GM12878 (cell line): ENCODE measurements at regions not wholly inside any gene's neighbourhood (a gene's known extent, or its start where the extent isn't known, plus 50 kb on each side); places are given as distances from the start of the nearest gene placed in this dataset.

Source experiments
- ATAC-seq: fragments of 200-7000 bp; cut with Tn5 transposase; 3 replicates; pipeline ENCODE4 v1.9.1; 2020; ENCODE audit warnings: mild to moderate bottlenecking, moderate library complexity
- BruUV-seq: library from RNA; stranded (reverse); fragments of 400-500 nt; replicated peaks from 2 replicates; lab custom pipeline; 2021; lab: Mats Ljungman, UMichigan
- CTCF ChIA-PET: fragments of 300-600 bp; sonication (Branson Sonifier 250); formaldehyde crosslinking; extraction: SDS; loops from one replicate; lab custom pipeline; 2021; ENCODE audit warnings: inconsistent platforms; lab: Yijun Ruan, JAX
- POLR2A ChIA-PET: fragments of 350-600 bp; formaldehyde crosslinking; extraction: SDS; loops from one replicate; lab custom pipeline; 2021; ENCODE audit warnings: inconsistent platforms; lab: Charles Lee
- RAD21 ChIA-PET: fragments of 300-600 bp; sonication (Branson Sonifier 250); formaldehyde crosslinking; loops from one replicate; lab custom pipeline; 2023; ENCODE audit warnings: antibody characterized with exemption; ENCODE audit not compliant: unreplicated experiment; lab: Charles Lee
- SMC1A ChIA-PET: fragments of 300-600 bp; sonication (Branson Sonifier 250); formaldehyde crosslinking; loops from one replicate; lab custom pipeline; 2023; ENCODE audit not compliant: unreplicated experiment, uncharacterized antibody; lab: Charles Lee
- DNase-seq: peaks from one replicate; pipeline ENCODE4 v3.0.0-alpha.2; 2011; ENCODE audit warnings: low read depth, low spot score
- FAIRE-seq: peaks from 3 replicates; lab custom pipeline; 2011; peaks lifted over from hg19 to GRCh38; lab: Jason Lieb, UNC
- H2AFZ ChIP-seq: 2 replicates; pipeline ENCODE4 v1.6.0; 2011; ENCODE audit warnings: low read depth, low read length, control low read depth; ENCODE audit not compliant: control insufficient read depth
- H3K27ac ChIP-seq: 2 replicates; pipeline ENCODE4 v1.5.1; 2011; ENCODE audit warnings: control low read depth; ENCODE audit not compliant: control insufficient read depth, insufficient read depth
- H3K27me3 ChIP-seq, 2 experiments: replicated peaks in 1 of 2; 2 replicates each; pipeline versions ENCODE4 v1.6.0 to v1.6.1; 2011; ENCODE audit warnings: low read length in 1 of 2; ENCODE audit not compliant: control insufficient read depth in 2 of 2, insufficient read depth in 2 of 2
- H3K36me3 ChIP-seq, 2 experiments: 2 replicates each; pipeline ENCODE4 v1.5.1; 2011; ENCODE audit warnings: low read length in 1 of 2; ENCODE audit not compliant: control insufficient read depth in 2 of 2, insufficient read depth in 2 of 2
- H3K4me1 ChIP-seq: 2 replicates; pipeline ENCODE4 v1.6.1; 2011; ENCODE audit warnings: mild to moderate bottlenecking, low read length, moderate library complexity, mixed read lengths; ENCODE audit not compliant: control insufficient read depth, insufficient read depth
- H3K4me2 ChIP-seq: 2 replicates; pipeline ENCODE4 v1.6.0; 2011; ENCODE audit warnings: control low read depth; ENCODE audit not compliant: control insufficient read depth, insufficient read depth
- H3K4me3 ChIP-seq: fragments of 200-600 bp; sonication (generic); 2 replicates; pipeline ENCODE4 v1.5.1; 2016
- H3K79me2 ChIP-seq: 2 replicates; pipeline ENCODE4 v1.6.0; 2011; ENCODE audit warnings: low read length; ENCODE audit not compliant: control insufficient read depth, insufficient read depth
- H3K9ac ChIP-seq: 2 replicates; pipeline ENCODE4 v1.8.0; 2011; ENCODE audit warnings: low read length, control low read depth, mixed read lengths; ENCODE audit not compliant: control insufficient read depth, insufficient read depth
- H3K9me3 ChIP-seq: replicated peaks from 3 replicates; pipeline ENCODE4 v1.5.1; 2011; ENCODE audit warnings: mild to moderate bottlenecking, low read length; ENCODE audit not compliant: control insufficient read depth, insufficient read depth
- H4K20me1 ChIP-seq: 2 replicates; pipeline ENCODE4 v1.6.0; 2011; ENCODE audit not compliant: control insufficient read depth, insufficient read depth
- CTCF ChIP-seq, 3 experiments: IDR thresholded peaks in 2 of 3; conservative IDR thresholded peaks in 1 of 3; 2 replicates each; pipeline ENCODE4 v1.5.1; 2011; ENCODE audit warnings: low read depth in 3 of 3, low read length in 3 of 3, mild to moderate bottlenecking in 3 of 3, control low read depth in 2 of 3, moderate library complexity in 2 of 3, inconsistent platforms in 1 of 3, mixed read lengths in 1 of 3; ENCODE audit not compliant: control insufficient read depth in 2 of 3, insufficient read depth in 1 of 3; ENCODE audit errors: extremely low read depth in 1 of 3
- GABPA ChIP-seq: IDR thresholded peaks from 2 replicates; pipeline ENCODE4 v1.6.1; 2014; ENCODE audit warnings: antibody characterized with exemption, low read depth, mild to moderate bottlenecking, inconsistent platforms
- MYB ChIP-seq: fragments of 150-350 bp; IDR thresholded peaks from 2 replicates; pipeline ENCODE4 v1.6.1; 2014; ENCODE audit warnings: mild to moderate bottlenecking, low read depth, low read length, borderline replicate concordance
- PBX3 ChIP-seq: IDR thresholded peaks from 2 replicates; pipeline ENCODE4 v1.6.1; 2011; ENCODE audit warnings: mild to moderate bottlenecking, low read depth, low read length, moderate library complexity; ENCODE audit not compliant: insufficient replicate concordance
- SMC3 ChIP-seq: IDR thresholded peaks from 2 replicates; pipeline ENCODE4 v1.6.1; 2011; ENCODE audit warnings: low read length, improper control_type of control experiment, borderline replicate concordance
- ZSCAN29 ChIP-seq: fragments of 450-650 bp; IDR thresholded peaks from 2 replicates; pipeline ENCODE4 v1.6.1; 2017; ENCODE audit warnings: mild to moderate bottlenecking, moderate library complexity
- WGBS: methylation state at CpG from one replicate; pipeline ENCODE4 v1.1.6; 2016; ENCODE audit warnings: low lambda C conversion rate; ENCODE audit not compliant: insufficient replicate concordance, insufficient coverage; ENCODE audit errors: missing lambda C conversion rate; 5-methylcytosine and 5-hydroxymethylcytosine counted together
- in situ Hi-C: fragments of 300-500 bp; cut with MboI; formaldehyde crosslinking; loops from 9 replicates; pipeline ENCODE4 v1.14.3; 2018; ENCODE audit warnings: mixed read lengths
- intact Hi-C: fragments of 100-400 bp; cut with micrococcal nuclease; formaldehyde crosslinking; loops from one replicate; pipeline ENCODE4 v1.14.2; 2022; ENCODE audit not compliant: unreplicated experiment

- TF ChIP-seq PBX3 (no peak), ZSCAN29 (no peak), MYB (no peak), SMC3 (no peak)
Observed at GRCh38 chr4:33272722-33273121, 2552.6 kb downstream of the PCDH7 start (continued).

- RAD21 ChIA-PET: no interaction called here
- in situ Hi-C loops: no loop called here
- Histone ChIP-seq H3K4me3 (no peak overlapping the region), H3K4me1 (no peaks in the 10 kb centered on the region), H2AFZ (no peak overlapping the region), H3K27ac (no peak overlapping the region), H3K9ac (no peak overlapping the region), H3K27me3 (no peaks in the 10 kb centered on the region), H3K36me3 (no peaks in the 10 kb centered on the region), H3K4me2 (no peak overlapping the region), H3K79me2 (no peaks in the 10 kb centered on the region), H3K9me3 (no peaks in the 10 kb centered on the region), H4K20me1 (no peaks in the 10 kb centered on the region)
- ATAC-seq (no peak), FAIRE-seq (no peak), DNase-seq (no peak)
- intact Hi-C loops: no loop called here
- WGBS: 27% methylated on average over 1 of the region's 1 CpG
- SMC1A ChIA-PET: no interaction called here
- TF ChIP-seq GABPA (no peak), CTCF (IDR thresholded peaks at IDR 0.05 in 2 of 3, conservative IDR thresholded peaks at IDR 0.05 in 1 of 3; ENCODE audit: control insufficient read depth in 2 of 3, extremely low read depth in 1 of 3, insufficient read depth in 1 of 3, low read depth in 3 of 3, low read length in 3 of 3) (no peak)
- POLR2A ChIA-PET: no interaction called here
- BruUV-seq: no TSS peak
- CTCF ChIA-PET: no interaction called here
Observed at GRCh38 chr4:33283818-33284217, 2563.6 kb downstream of the PCDH7 start.
